B cell (primary cell): ENCODE measurements at regions not wholly inside any gene's neighbourhood (a gene's known extent, or its start where the extent isn't known, plus 50 kb on each side); places are given as distances from the start of the nearest gene placed in this dataset.

Experiments
- ATAC-seq: fragments of 200-7000 bp; cut with Tn5 transposase; one replicate; pipeline ENCODE4 v1.10.0; 2021; ENCODE audit warnings: low read depth, mild to moderate bottlenecking, moderate number of reproducible peaks, moderate library complexity
- CTCF ChIA-PET: fragments of 350-600 bp; sonication (Branson Sonifier 250); formaldehyde crosslinking; loops from one replicate; lab custom pipeline; 2021; ENCODE audit warnings: antibody characterized with exemption, inconsistent platforms; lab: Charles Lee
- POLR2A ChIA-PET: fragments of 350-600 bp; sonication (Branson Sonifier 250); formaldehyde crosslinking; loops from one replicate; lab custom pipeline; 2021; ENCODE audit warnings: antibody characterized with exemption; lab: Charles Lee
- DNase-seq: peaks from one replicate; pipeline ENCODE4 v3.0.0; 2013
- H2AFZ ChIP-seq: 2 replicates; pipeline ENCODE4 v1.6.1; 2012; ENCODE audit warnings: mild to moderate bottlenecking, low read depth, low read length; ENCODE audit not compliant: insufficient read depth, poor library complexity, severe bottlenecking
- H3K27ac ChIP-seq, 2 donors: 1 replicate in 1 of 2; 2 replicates in 1 of 2; pipeline ENCODE4 v1.5.1; 2012 to 2013; ENCODE audit warnings: low read length in 2 of 2, mild to moderate bottlenecking in 2 of 2, moderate library complexity in 1 of 2
- H3K27me3 ChIP-seq, 4 experiments: fragments of 200-600 bp in 1 of 4; sonication (generic) in 1 of 4; replicated peaks in 1 of 4; 1 replicate in 2 of 4; 2 replicates in 2 of 4; pipeline versions ENCODE4 v1.6.1 to v1.7.0; 2013 to 2016; ENCODE audit warnings: low read length in 3 of 4, mild to moderate bottlenecking in 2 of 4, mixed read lengths in 1 of 4, moderate library complexity in 1 of 4; ENCODE audit not compliant: insufficient read depth in 4 of 4, control insufficient read depth in 3 of 4; ENCODE audit errors: control extremely low read depth in 1 of 4
- H3K36me3 ChIP-seq, 2 experiments: replicated peaks in 1 of 2; 1 replicate in 1 of 2; 2 replicates in 1 of 2; pipeline versions ENCODE4 v1.6.1 to v1.7.1; 2013; ENCODE audit warnings: low read length in 1 of 2; ENCODE audit not compliant: insufficient read depth in 2 of 2, control insufficient read depth in 1 of 2; ENCODE audit errors: control extremely low read depth in 1 of 2, extremely low read depth in 1 of 2
- H3K4me1 ChIP-seq, 2 donors: fragments of 200-600 bp in 1 of 2; sonication (generic) in 1 of 2; 1 replicate in 1 of 2; 2 replicates in 1 of 2; pipeline versions ENCODE4 v1.5.1 to v1.6.1; 2013 to 2017; ENCODE audit warnings: low read length in 2 of 2; ENCODE audit not compliant: control insufficient read depth in 2 of 2, insufficient read depth in 2 of 2
- H3K4me2 ChIP-seq: replicated peaks from 2 replicates; pipeline ENCODE3; 2012; ENCODE audit warnings: mild to moderate bottlenecking, low read depth, low read length; ENCODE audit not compliant: poor library complexity, severe bottlenecking
- H3K4me3 ChIP-seq, 5 experiments: fragments of 200-600 bp in 1 of 5; sonication (generic) in 1 of 5; 1 replicate in 3 of 5; 2 replicates in 2 of 5; pipeline versions ENCODE4 v1.5.1 to v1.7.0; 2011 to 2016; ENCODE audit warnings: low read length in 4 of 5, mild to moderate bottlenecking in 4 of 5, low read depth in 2 of 5, control low read depth in 1 of 5, moderate library complexity in 1 of 5; ENCODE audit not compliant: insufficient read depth in 1 of 5; ENCODE audit errors: control extremely low read depth in 1 of 5, extremely low read depth in 1 of 5
- H3K79me2 ChIP-seq: fragments of 200-600 bp; sonication (generic); one replicate; pipeline ENCODE4 v1.6.0; 2016; ENCODE audit warnings: low read length; ENCODE audit not compliant: control insufficient read depth, insufficient read depth
- H3K9ac ChIP-seq: fragments of 200-600 bp; sonication (generic); 2 replicates; pipeline ENCODE4 v1.6.1; 2017; ENCODE audit warnings: mild to moderate bottlenecking, low read length, moderate library complexity
- H3K9me3 ChIP-seq, 3 donors: one replicate each; pipeline versions ENCODE4 v1.6.1 to v1.7.1; 2013; ENCODE audit warnings: low read length in 2 of 3; ENCODE audit not compliant: control insufficient read depth in 2 of 3, insufficient read depth in 1 of 3; ENCODE audit errors: control extremely low read depth in 1 of 3
- H4K20me1 ChIP-seq: 2 replicates; pipeline ENCODE4 v1.6.0; 2012; ENCODE audit warnings: mild to moderate bottlenecking, low read length; ENCODE audit not compliant: insufficient read depth, control insufficient read depth, poor library complexity, severe bottlenecking
- H3K27ac Mint-ChIP-seq: one replicate; pipeline ENCODE4 v1.8.0; 2021; ENCODE audit warnings: mixed read lengths
- H3K27me3 Mint-ChIP-seq: one replicate; pipeline ENCODE4 v1.8.0; 2021; ENCODE audit warnings: mixed read lengths
- H3K4me1 Mint-ChIP-seq: one replicate; pipeline ENCODE4 v1.8.0; 2021; ENCODE audit warnings: mixed read lengths
- H3K4me3 Mint-ChIP-seq: one replicate; pipeline ENCODE4 v1.8.0; 2021; ENCODE audit warnings: mixed read lengths
- H3K9me3 Mint-ChIP-seq: one replicate; pipeline ENCODE4 v1.8.0; 2022; ENCODE audit warnings: mixed read lengths; ENCODE audit not compliant: insufficient read depth
- CTCF ChIP-seq: fragments of 200-600 bp; IDR thresholded peaks from one replicate; pipeline ENCODE4 v1.8.0; 2022; ENCODE audit warnings: antibody characterized with exemption, mild to moderate bottlenecking
- EZH2 ChIP-seq: IDR thresholded peaks from 2 replicates; pipeline ENCODE4 v1.6.1; 2012; ENCODE audit warnings: borderline replicate concordance, low read depth, mild to moderate bottlenecking, moderate library complexity, low read length; ENCODE audit not compliant: insufficient read depth, poor library complexity, severe bottlenecking
- WGBS: methylation state at CpG from one replicate; pipeline ENCODE4 v1.1.5; 2013; ENCODE audit warnings: missing lambda C conversion rate; ENCODE audit not compliant: insufficient coverage; 5-methylcytosine and 5-hydroxymethylcytosine counted together
- intact Hi-C: fragments of 100-400 bp; cut with micrococcal nuclease; formaldehyde crosslinking; loops from one replicate; pipeline ENCODE4 v1.10.0; 2022

GRCh38 chr4:31908261-31908660 lies 1188.1 kb downstream of the PCDH7 start:
- Mint-ChIP-seq H3K27ac (no peak overlapping the region), H3K4me3 (no peak overlapping the region), H3K4me1 (no peaks in the 10 kb centered on the region), H3K9me3 (peaks cover 2% of the 10 kb centered on the region), H3K27me3 (no peaks in the 10 kb centered on the region)
- H3K27me3 ChIP-seq: no peaks in the 10 kb centered on the region
- no peaks in the 10 kb centered on the region for H3K79me2 ChIP-seq
- no peak overlapping the region for H3K4me2 ChIP-seq
- DNase-seq (no peak), ATAC-seq (no peak)
- H3K4me1 ChIP-seq: no peaks in the 10 kb centered on the region
- CTCF ChIA-PET: no interaction called here
- no peak for TF ChIP-seq CTCF
- no peak for TF ChIP-seq EZH2
- POLR2A ChIA-PET: no interaction called here
- 86% methylated on average over 2 of the region's 3 CpGs for WGBS
- no peak overlapping the region for H2AFZ ChIP-seq
- H3K9ac ChIP-seq: no peak overlapping the region
- H3K9me3 ChIP-seq: peaks cover 0 to 6% (median 0%) of the 10 kb centered on the region in 3 donors
- no peaks in the 10 kb centered on the region for H4K20me1 ChIP-seq
- H3K36me3 ChIP-seq: no peaks in the 10 kb centered on the region
- intact Hi-C loops: no loop called here
- H3K27ac ChIP-seq: no peak overlapping the region
- H3K4me3 ChIP-seq: no peak overlapping the region

GRCh38 chr4:31917334-31917733 lies 1197.2 kb downstream of the PCDH7 start:
- Histone ChIP-seq H3K9me3 (peaks cover 0 to 4% (median 0%) of the 10 kb centered on the region in 3 donors), H3K36me3 (no peaks in the 10 kb centered on the region), H3K4me3 (no peak overlapping the region), H3K27me3 (no peaks in the 10 kb centered on the region), H3K27ac (no peak overlapping the region), H3K9ac (no peak overlapping the region), H3K4me1 (no peaks in the 10 kb centered on the region), H4K20me1 (no peaks in the 10 kb centered on the region), H3K4me2 (no peak overlapping the region), H2AFZ (no peak overlapping the region), H3K79me2 (no peaks in the 10 kb centered on the region)
- intact Hi-C loops: no loop called here
- TF ChIP-seq CTCF (no peak), EZH2 (no peak)
- Mint-ChIP-seq H3K27me3 (no peaks in the 10 kb centered on the region), H3K9me3 (peaks cover 6% of the 10 kb centered on the region), H3K27ac (no peak overlapping the region), H3K4me3 (no peak overlapping the region), H3K4me1 (no peaks in the 10 kb centered on the region)
- no peak for DNase-seq
- ChIA-PET POLR2A (no interaction called here), CTCF (no interaction called here)
- ATAC-seq: no peak
- no CpG with 5 or more reads among the region's 1 CpG for WGBS
